ENCODE measurements at regions not wholly inside any gene's neighbourhood (a gene's known extent, or its start where the extent isn't known, plus 50 kb on each side); places are given as distances from the start of the nearest gene placed in this dataset.

DNA sequence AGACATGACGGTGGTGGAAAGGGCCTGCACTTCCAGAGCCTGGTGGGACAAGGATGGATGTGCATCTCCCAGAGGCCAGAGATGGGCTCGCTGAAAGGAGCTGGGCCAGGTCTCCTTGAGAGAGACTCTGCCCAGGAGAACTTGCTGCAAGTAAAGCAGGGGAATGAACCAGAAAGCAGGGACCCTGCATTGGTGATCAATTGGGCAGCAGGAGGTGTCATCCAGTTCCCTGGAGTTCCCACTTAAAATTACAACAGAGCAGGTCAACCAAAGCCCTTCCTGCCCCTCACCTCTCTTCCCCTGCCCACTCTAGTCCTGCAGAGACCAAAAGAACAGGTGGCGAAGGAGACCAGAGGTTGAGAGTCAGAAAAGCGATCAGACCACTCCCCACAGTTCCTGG lies 69.7 kb upstream of the CAB39 start:
- DNase-seq (ENCODE audit: low read depth), result no peak

DNA sequence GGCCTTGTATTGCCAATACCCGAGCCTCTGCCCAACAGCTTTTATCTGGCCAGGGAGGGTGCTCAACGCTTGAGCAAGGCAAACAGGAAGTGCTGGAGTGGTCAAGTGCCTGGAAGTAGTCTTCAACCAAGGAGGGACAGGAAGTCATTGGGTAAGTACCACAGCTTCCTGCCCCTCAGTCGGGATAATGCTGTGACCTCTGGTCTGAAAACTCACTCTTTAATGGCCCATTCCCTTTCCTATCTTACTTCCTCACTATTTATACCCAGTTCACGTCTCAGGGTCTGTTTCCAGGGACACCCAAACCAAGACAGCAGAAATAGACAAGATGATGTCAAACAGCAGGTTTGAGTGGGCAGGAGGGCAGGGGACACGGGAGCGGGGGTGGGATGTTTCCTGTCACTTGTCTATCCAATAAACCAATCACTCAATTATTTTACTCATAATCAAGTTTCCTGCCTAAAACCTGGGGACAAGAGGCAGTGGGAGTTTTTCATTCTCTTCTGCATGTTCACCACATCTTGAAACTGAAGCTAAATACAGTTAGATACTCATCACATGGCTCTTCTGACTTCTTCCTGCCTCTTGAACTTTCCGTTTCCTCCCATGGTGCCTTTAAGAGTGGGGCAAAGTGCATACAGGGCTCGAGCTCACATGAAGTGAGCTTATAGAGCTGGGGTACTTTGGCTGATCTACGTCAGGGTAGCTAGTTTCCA lies 68.9 kb upstream of the CAB39 start:
- DNase-seq (ENCODE audit: low read depth), result no peak

DNA sequence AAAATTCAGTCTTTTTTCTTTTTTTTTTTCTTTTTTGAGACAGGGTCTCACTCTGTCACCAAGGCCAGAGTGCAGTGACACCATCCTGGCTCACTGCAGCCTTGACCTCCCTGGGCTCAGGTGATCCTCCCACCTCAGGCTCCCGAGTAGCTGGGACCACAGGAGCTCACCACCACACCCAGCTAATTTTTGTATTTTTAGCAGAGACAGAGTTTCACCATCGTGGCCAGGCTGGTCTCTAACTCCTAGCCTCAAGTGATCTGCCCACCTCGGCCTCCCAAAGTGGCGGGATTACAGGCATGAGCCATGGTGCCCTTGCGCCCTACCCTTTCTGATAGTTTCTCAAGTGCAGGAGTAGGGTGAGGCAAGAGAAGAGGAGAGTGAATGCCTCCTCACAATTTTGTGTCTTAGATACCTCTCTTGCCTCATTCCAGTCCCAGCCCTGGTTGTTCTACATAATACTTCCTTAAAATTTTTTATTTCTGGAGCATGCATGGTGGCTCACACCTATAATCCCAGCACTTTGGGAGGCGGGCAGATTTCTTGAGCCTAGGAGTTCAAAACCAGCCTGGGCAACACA lies 68.2 kb upstream of the CAB39 start:
- DNase-seq (ENCODE audit: low read depth), result no peak

DNA sequence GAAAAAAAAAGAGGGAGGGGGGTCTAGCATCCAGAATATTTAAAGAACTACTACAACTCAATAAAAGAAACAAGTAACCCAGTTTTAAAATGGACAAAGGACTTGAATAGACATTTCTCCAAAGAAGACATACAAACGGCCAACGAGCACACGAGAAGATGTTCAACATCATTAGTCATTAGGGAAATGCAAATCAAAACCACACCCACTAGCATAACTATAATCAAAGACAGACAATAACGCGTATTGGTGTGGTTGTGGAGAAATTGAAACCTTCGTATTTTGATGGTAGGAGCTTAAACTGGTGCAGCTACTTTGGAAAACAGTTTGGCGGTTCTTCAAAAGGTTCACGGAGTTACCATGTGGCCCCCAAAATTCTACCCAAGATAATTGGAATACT lies 64.3 kb upstream of the CAB39 start:
- no peak for DNase-seq (ENCODE audit: low read depth)

DNA sequence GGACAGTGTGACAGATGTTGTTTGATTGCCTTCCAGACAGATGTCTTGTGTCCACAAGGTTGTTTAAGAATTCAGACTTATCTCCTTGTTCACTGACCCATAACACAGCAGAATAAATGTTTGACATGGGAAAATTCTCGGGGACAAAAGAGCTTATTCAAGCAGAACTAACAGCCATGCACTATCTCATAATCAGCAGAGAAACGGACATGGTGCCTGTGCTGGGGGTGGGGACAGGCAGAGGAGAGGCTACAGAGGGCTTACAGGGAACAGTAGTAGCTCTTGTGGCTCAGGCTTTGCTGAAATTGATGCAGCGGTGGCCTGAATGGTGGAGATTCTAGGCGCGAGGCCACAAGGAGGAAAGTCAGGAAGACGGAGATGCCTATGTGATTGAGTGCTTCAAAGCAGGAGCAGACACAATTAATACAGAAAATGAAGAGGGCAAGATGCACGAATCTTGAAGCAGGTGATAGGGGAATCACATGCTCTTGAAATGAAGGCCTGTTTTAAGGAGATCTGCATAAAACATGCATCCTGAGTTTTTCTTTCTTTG lies 62.0 kb upstream of the CAB39 start:
- no peak for DNase-seq (ENCODE audit: low read depth)

DNA sequence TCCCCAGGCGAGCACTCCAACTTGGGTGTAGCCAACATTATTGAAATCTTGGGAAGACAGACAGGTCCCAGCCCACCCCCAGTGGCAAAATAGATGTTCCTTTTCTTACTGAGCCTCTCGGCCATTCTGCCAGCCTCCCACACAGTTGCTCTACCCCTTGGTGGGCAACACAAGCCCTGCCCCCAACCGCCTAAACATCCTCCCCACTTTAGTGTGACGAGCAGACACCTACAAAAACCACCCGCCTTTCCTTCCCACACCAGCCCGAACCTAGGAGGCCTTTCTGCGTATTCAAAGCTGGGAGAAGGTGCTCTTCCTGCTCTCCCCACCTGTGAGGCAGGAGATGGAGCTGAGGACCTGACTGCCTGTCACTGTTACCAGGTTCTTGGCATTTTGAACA lies 58.6 kb upstream of the CAB39 start:
- DNase-seq (ENCODE audit: low read depth), result no peak

DNA sequence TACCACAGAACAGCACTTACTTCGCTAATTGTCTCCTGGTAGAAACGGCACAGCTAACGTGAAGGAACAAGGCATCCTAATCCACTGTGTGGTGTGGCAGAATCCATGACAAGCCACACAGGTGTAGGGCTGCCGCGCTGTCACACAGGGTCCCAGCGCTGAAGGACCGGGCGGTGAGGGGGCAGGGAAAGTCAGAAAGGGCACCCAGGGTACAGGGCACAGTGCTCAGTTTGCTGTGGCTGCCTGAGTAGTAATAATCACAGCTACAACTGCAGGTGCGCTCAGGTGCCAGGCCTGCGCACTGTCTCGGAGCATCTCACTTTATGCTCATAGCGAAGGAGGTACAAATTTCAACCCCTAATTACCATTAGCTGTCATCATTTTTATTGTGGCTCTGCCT lies 55.2 kb upstream of the CAB39 start:
- no peak for DNase-seq (ENCODE audit: low read depth)

DNA sequence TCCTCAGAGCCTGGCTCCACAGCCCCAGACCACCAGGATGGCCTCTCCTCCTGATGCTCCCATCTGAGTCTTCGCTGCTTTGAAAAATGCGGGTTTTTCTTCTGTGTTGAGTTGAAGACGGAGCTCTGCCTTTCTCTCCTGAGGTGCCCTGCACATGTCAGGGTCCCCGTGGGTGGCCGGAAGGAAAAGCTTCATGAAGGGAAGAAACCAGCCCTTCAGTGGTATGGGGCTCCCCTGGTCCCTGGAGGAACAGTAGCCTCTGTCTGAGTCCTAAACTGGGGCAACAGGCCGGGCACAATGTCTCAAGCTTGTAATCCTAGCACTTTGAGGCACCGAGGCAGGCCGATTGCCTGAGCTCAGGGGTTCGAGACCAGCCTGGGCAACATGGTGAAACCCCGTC lies 54.7 kb upstream of the CAB39 start:
- no peak for DNase-seq (ENCODE audit: low read depth)

DNA sequence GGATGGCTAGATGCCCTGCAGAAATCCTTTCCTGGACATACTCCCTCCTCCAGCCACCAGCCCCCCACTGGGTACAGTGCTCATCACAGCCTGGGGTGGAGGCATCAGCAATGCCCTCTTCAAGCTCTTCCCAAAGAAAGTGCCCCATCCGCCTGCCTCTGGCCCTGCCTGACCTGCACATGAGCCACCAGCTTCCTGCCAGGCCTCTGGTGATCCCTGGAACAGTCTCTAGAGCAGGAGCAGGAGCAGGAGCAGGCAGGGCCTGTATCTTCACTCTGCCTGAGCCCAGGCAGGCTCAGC lies 54.1 kb upstream of the CAB39 start:
- no peak for DNase-seq (ENCODE audit: low read depth)

DNA sequence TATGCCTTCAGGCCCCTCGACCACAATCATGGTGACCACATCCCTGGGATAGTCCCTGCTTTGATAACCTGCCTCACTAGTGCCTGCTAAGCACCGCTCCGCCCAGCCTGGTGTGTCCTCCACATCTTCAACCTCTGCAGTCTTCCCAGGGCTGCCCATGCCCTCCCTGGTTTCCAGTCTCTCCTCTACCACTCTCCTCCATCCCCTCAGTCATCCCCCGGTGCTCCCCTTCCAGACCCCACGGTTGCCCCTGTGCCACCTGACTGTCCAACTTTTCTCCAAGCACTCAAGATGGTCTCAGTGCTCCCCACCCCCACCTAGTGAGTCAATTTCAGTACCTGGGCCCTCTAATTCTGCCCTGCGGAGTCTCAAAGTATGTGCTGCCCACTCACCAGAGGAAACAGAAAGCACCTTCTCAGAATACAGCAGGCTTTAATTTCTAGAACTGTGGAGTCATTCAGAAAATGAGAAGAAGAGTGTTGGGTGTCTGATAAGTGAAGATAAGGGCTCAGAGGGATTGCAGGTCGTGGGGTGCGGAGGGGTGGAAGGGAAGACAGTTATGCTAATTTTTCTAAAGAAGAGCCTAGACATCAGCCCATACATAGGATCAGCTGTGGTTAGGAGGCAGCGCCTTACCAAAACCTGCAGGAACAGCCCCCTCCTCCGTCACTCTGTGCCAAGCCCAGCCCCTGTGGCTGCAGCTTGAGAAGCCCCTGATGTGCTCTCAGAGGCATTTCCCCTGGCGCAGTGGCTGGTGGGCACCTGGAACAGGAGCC lies 53.6 kb upstream of the CAB39 start:
- no peak for DNase-seq (ENCODE audit: low read depth)

DNA sequence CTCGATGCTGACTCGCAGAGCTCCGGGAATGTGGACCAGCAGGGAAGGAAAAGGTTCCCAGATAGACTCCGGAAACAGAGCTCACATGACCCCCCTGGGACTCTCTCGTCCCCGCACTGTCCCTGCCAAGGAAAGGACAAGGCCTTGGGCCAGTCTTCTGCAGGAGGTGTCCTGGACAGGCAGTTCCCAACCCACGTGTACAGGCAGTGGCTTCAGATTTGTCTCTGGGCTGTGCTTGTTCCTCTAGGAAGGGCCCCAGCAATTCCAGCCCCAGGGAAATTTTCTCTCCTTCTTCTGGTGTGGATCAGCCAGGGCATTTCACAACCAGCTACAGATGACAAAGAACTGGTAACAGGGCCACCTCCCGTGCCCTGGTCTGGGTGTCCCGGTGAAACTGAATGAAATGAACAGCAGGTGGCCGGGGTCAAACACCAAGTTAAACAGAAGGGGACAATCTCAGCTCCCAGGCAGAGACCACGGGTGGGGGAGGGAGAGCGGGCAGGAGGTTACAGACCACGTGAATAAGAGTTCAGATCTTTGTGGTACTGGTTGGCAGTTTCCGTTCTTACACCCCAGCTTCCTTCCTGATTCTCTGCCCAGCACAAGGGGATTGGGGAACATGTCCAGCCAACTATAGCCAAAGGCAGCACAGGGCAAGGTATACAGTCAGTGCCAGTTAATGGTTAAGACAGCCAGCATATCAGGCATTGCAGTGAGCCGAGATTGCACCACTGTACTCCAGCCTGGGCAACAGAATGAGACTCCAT lies 52.2 kb upstream of the CAB39 start:
- no peak for DNase-seq (ENCODE audit: low read depth)

DNA sequence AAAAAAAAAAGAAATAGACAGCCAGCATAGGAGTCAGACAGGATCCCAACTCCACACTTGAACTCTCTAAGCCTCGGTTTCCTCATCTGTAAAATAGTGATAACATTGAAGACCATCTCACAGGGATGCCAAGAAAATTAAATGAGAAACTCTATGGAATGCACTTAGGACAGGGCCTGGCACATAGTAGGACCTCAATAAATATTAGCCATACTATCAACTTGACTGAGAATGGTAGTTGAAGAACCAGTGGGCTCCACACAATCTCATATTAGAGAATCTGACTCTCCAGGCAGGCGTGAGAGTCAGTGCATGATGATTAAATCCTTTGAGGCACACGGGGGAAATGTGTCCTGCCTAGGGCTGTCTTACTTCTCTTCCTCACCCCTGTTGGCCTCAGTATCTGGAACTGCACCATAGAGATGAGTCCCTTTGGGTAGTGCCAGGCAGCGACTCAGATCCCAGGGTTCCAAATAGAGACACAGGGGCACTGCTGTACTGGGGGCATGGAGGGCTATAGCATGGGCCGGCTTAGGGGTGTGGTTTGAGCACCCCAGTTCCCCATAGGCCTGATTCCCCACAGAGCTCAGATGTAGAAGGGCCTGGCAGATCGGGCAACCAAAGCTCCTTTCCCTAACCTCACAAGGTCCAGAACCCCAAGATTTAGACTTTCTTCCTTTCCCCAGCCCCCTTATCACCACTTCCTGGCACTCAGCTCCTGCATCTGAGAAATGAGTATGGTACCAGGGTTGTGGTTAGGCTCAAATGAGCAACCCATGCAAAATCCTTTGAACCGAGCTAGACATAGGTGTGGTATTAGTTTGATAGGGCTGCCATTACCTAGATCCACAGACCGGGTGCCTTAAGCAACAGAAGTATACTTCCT lies 51.3 kb upstream of the CAB39 start:
- DNase-seq (ENCODE audit: low read depth), result no peak
